ENCODE measurements at regions not wholly inside any gene's neighbourhood (a gene's known extent, or its start where the extent isn't known, plus 50 kb on each side); places are given as distances from the start of the nearest gene placed in this dataset.
A peak's percentile ranks its signal among the peaks of the same experiment; 100 is the strongest.

DNA sequence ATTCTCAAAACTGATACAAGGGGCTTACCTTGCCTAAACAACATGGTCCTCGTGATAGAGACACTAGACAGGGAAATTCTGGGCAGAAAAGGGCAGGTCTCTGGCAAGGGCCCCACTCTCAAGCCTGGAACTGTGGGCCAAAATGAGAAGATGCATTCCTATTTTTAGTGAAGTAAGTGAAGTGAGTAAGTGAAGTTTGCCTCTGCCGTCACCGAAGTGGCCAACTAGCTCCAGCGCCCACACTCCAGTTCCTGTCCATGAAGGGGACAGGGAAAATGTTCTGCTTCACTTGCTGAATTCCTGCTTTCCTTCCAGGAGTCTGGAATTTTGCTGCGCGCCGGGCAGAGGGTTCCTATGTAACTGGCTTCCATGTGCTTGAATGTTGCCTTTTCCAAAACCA, 1035.6 kb upstream of the TMEM132C start:
- DNase-seq (ENCODE audit: low spot score), result no peak

- DNase-seq (ENCODE audit: low spot score), result no peak
Observed at GRCh38 chr12:127233016-127233415, 1034.0 kb upstream of the TMEM132C start.

DNA sequence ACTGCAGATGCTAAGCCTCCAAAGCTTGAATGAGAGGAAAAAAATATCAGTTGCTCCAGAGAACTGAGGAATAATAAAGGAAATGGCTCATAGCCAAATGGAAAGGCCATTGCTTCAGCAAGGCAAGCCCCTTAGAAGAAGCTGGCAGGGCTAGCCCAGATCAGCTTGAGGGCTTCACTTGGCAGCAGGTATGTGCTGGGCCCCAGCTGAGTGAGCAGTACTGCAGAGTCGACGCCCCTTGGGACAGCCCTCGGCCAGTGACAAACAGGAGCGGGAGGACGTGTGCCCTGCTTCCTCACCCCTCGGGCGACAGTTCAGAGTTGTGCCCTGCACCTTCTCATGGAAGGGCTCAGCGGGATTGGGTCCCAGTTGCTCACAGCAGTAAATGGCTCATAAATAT, 1031.2 kb upstream of the TMEM132C start:
- no peak for DNase-seq (ENCODE audit: low spot score)

DNA sequence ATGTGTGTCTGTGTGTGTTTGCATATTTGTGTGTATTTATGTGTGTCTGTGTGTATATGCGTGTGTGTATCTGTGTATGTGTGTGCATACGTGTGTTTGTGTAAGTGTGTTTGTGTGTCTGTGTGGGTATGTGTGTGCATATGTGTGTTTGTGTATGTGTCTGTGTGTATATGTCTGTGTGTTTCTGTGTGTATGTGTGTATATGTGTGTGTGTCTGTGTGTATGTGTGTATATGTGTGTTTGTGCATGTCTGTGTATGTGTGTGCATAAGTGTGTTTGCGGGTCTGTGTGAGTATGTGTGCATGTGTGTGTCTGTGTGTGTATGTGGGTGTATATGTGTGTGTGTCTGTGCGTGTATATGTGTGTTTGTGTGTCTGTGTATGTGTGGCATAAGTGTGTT, 1030.5 kb upstream of the TMEM132C start:
- no peak for DNase-seq (ENCODE audit: low spot score)

GRCh38 chr12:127237151-127237550, 1029.8 kb upstream of the TMEM132C start:
- no peak for DNase-seq (ENCODE audit: low spot score)

GRCh38 chr12:127238107-127238506, 1028.9 kb upstream of the TMEM132C start:
- no peak for DNase-seq (ENCODE audit: low spot score)

DNA sequence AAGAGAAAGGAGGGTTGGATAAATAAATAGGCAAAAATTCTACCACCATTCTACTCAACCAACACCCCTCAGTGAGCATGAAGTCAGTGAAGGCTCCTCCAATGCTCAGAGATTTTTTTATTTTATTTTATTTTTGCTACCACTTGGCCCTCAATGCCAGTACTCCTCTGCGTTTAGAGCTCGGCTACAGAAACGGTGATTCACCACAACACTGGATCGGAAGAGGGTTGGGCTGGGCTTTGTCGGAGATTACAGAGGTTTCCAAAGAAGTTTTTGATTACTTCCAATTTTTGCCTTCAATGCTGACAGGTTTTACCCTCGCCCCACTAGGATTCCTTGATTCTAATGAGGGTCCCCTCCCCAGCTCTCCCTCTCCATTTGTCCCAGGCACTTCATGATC, 1027.2 kb upstream of the TMEM132C start:
- no peak for DNase-seq (ENCODE audit: low spot score)

GRCh38 chr12:127240249-127240929, 1026.6 kb upstream of the TMEM132C start:
- no peak for DNase-seq (ENCODE audit: low spot score)

DNA sequence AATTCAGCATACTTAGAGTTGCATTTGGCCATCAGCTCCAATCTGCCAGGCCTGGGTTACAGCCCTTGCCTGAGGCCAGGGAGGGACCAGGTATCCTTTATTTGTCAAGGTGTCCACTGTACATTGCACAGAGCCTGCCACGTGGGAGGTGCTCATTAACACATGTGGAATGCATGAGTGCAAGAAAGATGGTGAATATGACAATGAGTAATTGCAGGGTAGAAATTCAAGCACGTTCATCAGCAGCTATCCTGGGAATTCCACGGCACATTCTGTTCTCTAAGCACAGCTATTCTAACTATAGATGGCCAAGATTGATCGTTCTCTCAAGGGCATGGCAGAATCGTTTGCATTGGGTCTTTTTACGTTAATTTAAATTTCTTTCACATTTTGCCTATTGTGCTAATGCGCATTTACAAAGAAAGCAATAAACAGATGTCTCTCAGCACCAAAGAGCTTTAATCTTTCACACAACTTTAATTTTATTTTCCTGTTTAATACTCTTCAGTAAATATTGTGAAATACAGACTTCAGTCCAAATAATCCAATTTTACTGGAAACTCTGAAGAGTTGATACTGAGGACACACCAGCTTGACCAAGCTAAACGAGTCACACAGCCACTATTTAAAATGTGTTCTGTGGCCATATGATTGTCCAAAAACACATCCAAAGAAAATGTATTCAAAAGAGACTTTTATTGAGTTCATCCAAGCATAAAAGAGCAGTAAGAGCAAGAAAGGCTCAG, 1025.7 kb upstream of the TMEM132C start:
- no peak for DNase-seq (ENCODE audit: low spot score)

- no peak for DNase-seq (ENCODE audit: low spot score)
Observed at GRCh38 chr12:127245009-127245408, 1022.0 kb upstream of the TMEM132C start.

GRCh38 chr12:127245437-127245836, 1021.5 kb upstream of the TMEM132C start:
- DNase-seq (ENCODE audit: low spot score), result no peak

DNA sequence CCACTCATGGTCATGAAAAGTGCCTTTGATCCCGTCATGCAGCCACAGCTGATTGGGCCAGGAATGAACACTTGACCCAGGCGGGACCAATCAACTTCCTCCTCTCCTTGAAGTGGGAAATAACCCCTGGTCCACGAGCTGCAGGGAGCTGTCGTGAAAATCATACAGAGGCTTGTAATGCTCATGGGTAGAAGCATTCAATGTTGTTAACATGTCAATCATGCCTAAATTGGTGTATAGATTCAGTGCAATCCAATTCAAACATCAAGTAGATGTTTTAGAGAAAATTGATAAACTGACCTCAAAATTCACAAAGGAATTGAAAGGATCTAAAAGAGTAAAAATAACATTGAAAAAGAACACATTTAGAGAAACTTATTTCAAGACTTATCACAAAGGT, 1019.0 kb upstream of the TMEM132C start:
- DNase-seq (ENCODE audit: low spot score), result no peak

- DNase-seq (ENCODE audit: low spot score), result no peak
Observed at GRCh38 chr12:127249428-127249827, 1017.5 kb upstream of the TMEM132C start.

- DNase-seq (ENCODE audit: low spot score), result no peak
Observed at GRCh38 chr12:127253797-127254327, 1013.1 kb upstream of the TMEM132C start.

DNA sequence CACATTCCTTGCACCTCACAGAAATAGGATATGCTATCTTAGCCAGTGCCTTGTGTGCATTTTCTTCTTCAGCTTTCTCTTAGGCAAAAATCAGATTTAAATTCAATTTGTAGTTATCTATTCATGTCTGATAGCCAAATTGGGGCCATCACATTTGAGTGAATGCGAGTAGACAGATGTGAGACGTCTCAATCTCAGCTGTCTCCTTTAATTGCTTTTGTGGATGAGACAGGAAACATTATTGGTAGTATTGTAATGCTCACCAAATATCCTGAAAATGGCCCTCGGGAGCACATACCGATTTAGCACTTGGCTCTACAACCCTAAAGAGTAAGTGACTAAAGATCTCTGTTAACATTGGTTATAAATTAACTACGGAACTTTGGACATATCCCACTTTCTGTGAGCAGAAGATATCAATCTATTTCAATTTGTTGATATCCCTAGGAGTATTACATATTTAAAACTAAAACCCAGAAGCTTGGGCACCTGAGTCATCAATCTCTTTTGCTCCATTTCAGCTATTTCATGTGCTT, 1012.5 kb upstream of the TMEM132C start:
- no peak for DNase-seq (ENCODE audit: low spot score)

- peak; percentile 34 for DNase-seq (ENCODE audit: low spot score)
Observed at GRCh38 chr12:127257366-127257935, 1009.5 kb upstream of the TMEM132C start.

GRCh38 chr12:127260531-127260930, 1006.4 kb upstream of the TMEM132C start:
- no peak for DNase-seq (ENCODE audit: low spot score)

DNA sequence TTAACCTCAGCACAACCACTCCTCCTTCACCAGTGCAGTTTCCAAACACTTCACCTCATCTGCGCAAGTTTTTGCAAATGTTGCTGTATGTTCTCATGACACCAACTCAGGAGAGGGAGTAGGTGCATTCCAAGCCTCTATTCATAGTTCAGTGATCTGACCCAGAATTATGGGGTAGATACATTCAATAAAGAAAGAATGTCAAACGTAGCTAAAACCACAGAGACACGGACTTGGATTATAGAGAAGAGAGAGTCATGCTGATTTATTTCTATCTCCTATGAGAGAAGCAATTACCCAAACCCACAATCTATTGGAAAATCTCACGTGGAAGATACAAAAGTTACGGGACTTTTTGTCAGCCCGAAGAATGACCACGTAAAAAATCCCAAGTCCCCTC, 1006.0 kb upstream of the TMEM132C start:
- DNase-seq (ENCODE audit: low spot score), result no peak

GRCh38 chr12:127262615-127263014, 1004.4 kb upstream of the TMEM132C start:
- no peak for DNase-seq (ENCODE audit: low spot score)

- DNase-seq (ENCODE audit: low spot score), result no peak
Observed at GRCh38 chr12:127263621-127264020, 1003.3 kb upstream of the TMEM132C start.

DNA sequence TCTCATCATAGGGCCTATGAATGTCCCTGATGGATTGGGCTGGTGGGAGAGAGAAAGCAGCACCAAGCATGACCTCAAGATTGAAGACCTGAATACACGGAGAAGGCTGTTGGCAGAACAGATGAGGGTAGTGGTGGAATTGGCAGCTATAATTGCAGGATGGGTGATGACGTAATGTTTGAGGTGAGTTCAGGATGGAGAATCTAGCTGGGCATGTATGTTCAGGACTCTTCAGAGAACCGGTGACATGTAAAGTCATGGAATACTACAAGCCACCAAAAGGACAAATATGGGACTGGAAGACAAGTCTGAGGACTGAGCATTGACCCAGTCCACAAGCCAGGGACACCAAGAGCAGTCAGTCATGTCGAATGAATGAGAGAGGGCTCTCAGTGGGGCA, 999.8 kb upstream of the TMEM132C start:
- DNase-seq (ENCODE audit: low spot score), result no peak

- no peak for DNase-seq (ENCODE audit: low spot score)
Observed at GRCh38 chr12:127268213-127268612, 998.8 kb upstream of the TMEM132C start.
